GM18858 (cell line): ENCODE measurements at regions not wholly inside any gene's neighbourhood (a gene's known extent, or its start where the extent isn't known, plus 50 kb on each side); places are given as distances from the start of the nearest gene placed in this dataset.
A peak's percentile ranks its signal among the peaks of the same experiment; 100 is the strongest.

Experiments
- ATAC-seq: cut with Tn5 transposase; IDR thresholded peaks from one replicate; pipeline ENCODE4 v1.9.1; 2021; ENCODE audit not compliant: unreplicated experiment

- ATAC-seq: no peak
Measured at GRCh38 chr10:62545160-62546066, 171.2 kb downstream of the ZNF365 start.

GRCh38 chr10:62548686-62549085 lies 174.5 kb downstream of the ZNF365 start:
- no peak for ATAC-seq

- ATAC-seq: no peak
Measured at GRCh38 chr10:62550173-62550572, 176.0 kb downstream of the ZNF365 start.

GRCh38 chr10:62554632-62555199 lies 180.5 kb downstream of the ZNF365 start:
- peak; percentile 51 for ATAC-seq

- no peak for ATAC-seq
Measured at GRCh38 chr10:62559481-62560200, 185.5 kb downstream of the ZNF365 start.

GRCh38 chr10:62560201-62560819 lies 186.1 kb downstream of the ZNF365 start:
- ATAC-seq: no peak

GRCh38 chr10:62561151-62561550 lies 187.0 kb downstream of the ZNF365 start:
- no peak for ATAC-seq

GRCh38 chr10:62562101-62562500 lies 187.9 kb downstream of the ZNF365 start:
- ATAC-seq: no peak

GRCh38 chr10:62562795-62563194 lies 188.6 kb downstream of the ZNF365 start:
- no peak for ATAC-seq

GRCh38 chr10:62573929-62574328 lies 199.8 kb downstream of the ZNF365 start:
- no peak for ATAC-seq

- no peak for ATAC-seq
Measured at GRCh38 chr10:62577076-62577475, 202.9 kb downstream of the ZNF365 start.

GRCh38 chr10:62577666-62578291 lies 203.6 kb downstream of the ZNF365 start:
- ATAC-seq: no peak

- no peak for ATAC-seq
Measured at GRCh38 chr10:62578301-62578700, 204.1 kb downstream of the ZNF365 start.

GRCh38 chr10:62578916-62579315 lies 204.7 kb downstream of the ZNF365 start:
- ATAC-seq: no peak

GRCh38 chr10:62580396-62580795 lies 206.2 kb downstream of the ZNF365 start:
- ATAC-seq: no peak

GRCh38 chr10:62581351-62581750 lies 207.2 kb downstream of the ZNF365 start:
- ATAC-seq: no peak

GRCh38 chr10:62582101-62582705 lies 208.0 kb downstream of the ZNF365 start:
- no peak for ATAC-seq

- no peak for ATAC-seq
Measured at GRCh38 chr10:62582804-62583208, 208.6 kb downstream of the ZNF365 start.

- no peak for ATAC-seq
Measured at GRCh38 chr10:62583876-62584615, 209.9 kb downstream of the ZNF365 start.

GRCh38 chr10:62584731-62585130 lies 210.6 kb downstream of the ZNF365 start:
- no peak for ATAC-seq
